ENCODE measurements at regions not wholly inside any gene's neighbourhood (a gene's known extent, or its start where the extent isn't known, plus 50 kb on each side); places are given as distances from the start of the nearest gene placed in this dataset.

DNA sequence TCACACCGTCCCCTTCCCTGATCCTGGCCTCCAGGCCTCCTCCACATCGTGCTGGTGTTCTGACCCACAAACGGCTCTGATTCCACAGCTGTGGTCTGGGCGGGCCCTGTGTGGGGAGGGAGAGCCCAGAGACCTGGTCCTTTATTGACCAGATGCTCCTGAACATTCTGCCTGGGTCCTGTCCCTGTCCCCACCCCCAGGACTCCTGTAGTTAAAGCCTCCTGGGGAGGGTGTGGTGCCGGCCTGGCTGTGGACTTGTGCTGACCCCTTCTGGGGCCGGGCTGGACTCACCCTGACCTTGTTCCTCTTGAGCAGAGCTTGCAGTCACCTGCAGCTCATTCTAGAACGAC is 128.7 kb downstream of the CTTN start:
- POLR2A ChIA-PET, result no interaction called here
- 92% methylated on average over 6 of the region's 7 CpGs for WGBS (ENCODE audit: insufficient coverage)
- H3K4me3 ChIP-seq (ENCODE audit: control insufficient read depth in 1 of 7, extremely low read depth in 1 of 7, insufficient read depth in 4 of 7, low read depth in 2 of 7, low read length in 6 of 7), result no peak overlapping the region

DNA sequence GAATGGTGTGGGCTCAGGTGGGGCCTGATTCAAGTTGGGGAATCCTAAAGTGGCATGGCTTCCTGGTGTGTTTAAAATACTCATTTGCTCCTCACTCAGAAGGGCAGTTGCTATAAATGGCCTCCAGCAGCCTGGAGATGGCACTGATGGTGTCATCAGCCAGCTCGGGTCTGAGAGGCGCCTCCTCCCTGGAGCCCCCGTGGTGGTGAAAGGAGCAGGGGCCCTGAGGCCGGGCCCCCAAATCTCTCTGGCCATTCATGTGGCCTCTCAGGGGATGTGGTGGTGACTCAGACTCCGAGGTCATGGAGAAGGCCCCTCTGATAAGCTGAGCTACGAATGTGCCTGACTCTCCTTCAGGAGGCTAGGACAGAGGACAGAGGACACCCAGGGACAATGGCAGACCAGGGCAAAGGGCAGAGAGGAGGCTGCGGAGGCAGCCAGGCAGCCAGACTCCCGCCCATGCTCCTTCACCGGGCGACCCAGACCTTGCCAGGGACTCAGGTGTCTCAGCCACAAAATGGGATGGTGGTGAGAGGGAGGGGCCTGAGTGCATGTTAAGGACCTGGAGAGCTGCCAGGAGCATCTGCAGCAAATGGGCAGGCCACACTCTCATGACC is 129.2 kb downstream of the CTTN start:
- CTCF ChIA-PET, result no interaction called here
- no peak for DNase-seq
- Histone ChIP-seq H3K36me3 (ENCODE audit: control insufficient read depth in 4 of 4, insufficient read depth in 4 of 4, low read length in 3 of 4) (no peaks in the 10 kb centered on the region), H3K4me3 (ENCODE audit: control insufficient read depth in 1 of 7, extremely low read depth in 1 of 7, insufficient read depth in 4 of 7, low read depth in 2 of 7, low read length in 6 of 7) (no peak overlapping the region), H3K9me3 (ENCODE audit: control extremely low read depth in 1 of 5, control insufficient read depth in 4 of 5, insufficient read depth in 2 of 5, low read depth in 1 of 5, low read length in 4 of 5) (no peaks in the 10 kb centered on the region), H3K27me3 (replicated peaks in 2 of 5; ENCODE audit: control insufficient read depth in 4 of 5, insufficient read depth in 5 of 5, low read length in 4 of 5) (peaks cover 0 to 3% (median 0%) of the 10 kb centered on the region in 5 experiments), H3K27ac (ENCODE audit: insufficient read depth in 1 of 2, low read depth in 1 of 2, low read length in 2 of 2, poor library complexity in 1 of 2, severe bottlenecking in 2 of 2) (no peak overlapping the region), H3K4me1 (ENCODE audit: control extremely low read depth in 1 of 4, control insufficient read depth in 4 of 4, insufficient read depth in 4 of 4, low read length in 3 of 4) (peaks cover 0 to 7% (median 3%) of the 10 kb centered on the region in 4 experiments)
- POLR2A ChIA-PET, result no interaction called here
- 92% methylated on average over 10 of the region's 10 CpGs for WGBS (ENCODE audit: insufficient coverage)

More for the DNA sequence above, 128.7 kb downstream of the CTTN start:
- Histone ChIP-seq H3K4me1 (ENCODE audit: control extremely low read depth in 1 of 4, control insufficient read depth in 4 of 4, insufficient read depth in 4 of 4, low read length in 3 of 4) (peaks cover 0 to 11% (median 3%) of the 10 kb centered on the region in 4 experiments), H3K27me3 (replicated peaks in 2 of 5; ENCODE audit: control insufficient read depth in 4 of 5, insufficient read depth in 5 of 5, low read length in 4 of 5) (peaks cover 0 to 4% (median 0%) of the 10 kb centered on the region in 5 experiments), H3K27ac (ENCODE audit: insufficient read depth in 1 of 2, low read depth in 1 of 2, low read length in 2 of 2, poor library complexity in 1 of 2, severe bottlenecking in 2 of 2) (no peak overlapping the region), H3K9me3 (ENCODE audit: control extremely low read depth in 1 of 5, control insufficient read depth in 4 of 5, insufficient read depth in 2 of 5, low read depth in 1 of 5, low read length in 4 of 5) (no peaks in the 10 kb centered on the region), H3K36me3 (ENCODE audit: control insufficient read depth in 4 of 4, insufficient read depth in 4 of 4, low read length in 3 of 4) (no peaks in the 10 kb centered on the region)
- CTCF ChIA-PET, result no interaction called here
- no peak for DNase-seq

- 88% methylated on average over 32 of the region's 33 CpGs for WGBS (ENCODE audit: insufficient coverage)
- peaks cover 0 to 3% (median 0%) of the 10 kb centered on the region in 5 experiments for H3K27me3 ChIP-seq (replicated peaks in 2 of 5; ENCODE audit: control insufficient read depth in 4 of 5, insufficient read depth in 5 of 5, low read length in 4 of 5)
- no peak for DNase-seq
- no peak overlapping the region for H3K27ac ChIP-seq (ENCODE audit: insufficient read depth in 1 of 2, low read depth in 1 of 2, low read length in 2 of 2, poor library complexity in 1 of 2, severe bottlenecking in 2 of 2)
- H3K9me3 ChIP-seq (ENCODE audit: control extremely low read depth in 1 of 5, control insufficient read depth in 4 of 5, insufficient read depth in 2 of 5, low read depth in 1 of 5, low read length in 4 of 5), result no peaks in the 10 kb centered on the region
- H3K36me3 ChIP-seq (ENCODE audit: control insufficient read depth in 4 of 4, insufficient read depth in 4 of 4, low read length in 3 of 4), result no peaks in the 10 kb centered on the region
- ChIA-PET POLR2A (no interaction called here), CTCF (no interaction called here)
- H3K4me3 ChIP-seq (ENCODE audit: control insufficient read depth in 1 of 7, extremely low read depth in 1 of 7, insufficient read depth in 4 of 7, low read depth in 2 of 7, low read length in 6 of 7), result no peak overlapping the region
- peaks cover 0 to under 1% (median under 1%) of the 10 kb centered on the region in 4 experiments for H3K4me1 ChIP-seq (ENCODE audit: control extremely low read depth in 1 of 4, control insufficient read depth in 4 of 4, insufficient read depth in 4 of 4, low read length in 3 of 4)
Observed at GRCh38 chr11:70528046-70528793, 129.9 kb downstream of the CTTN start.

- 94% methylated on average over 18 of the region's 18 CpGs for WGBS (ENCODE audit: insufficient coverage)
- no peak overlapping the region for H3K27ac ChIP-seq (ENCODE audit: insufficient read depth in 1 of 2, low read depth in 1 of 2, low read length in 2 of 2, poor library complexity in 1 of 2, severe bottlenecking in 2 of 2)
- POLR2A ChIA-PET, result no interaction called here
- H3K9me3 ChIP-seq (ENCODE audit: control extremely low read depth in 1 of 5, control insufficient read depth in 4 of 5, insufficient read depth in 2 of 5, low read depth in 1 of 5, low read length in 4 of 5), result peaks cover 0 to 3% (median 0%) of the 10 kb centered on the region in 5 experiments
- peaks cover 0 to 3% (median 0%) of the 10 kb centered on the region in 5 experiments for H3K27me3 ChIP-seq (replicated peaks in 2 of 5; ENCODE audit: control insufficient read depth in 4 of 5, insufficient read depth in 5 of 5, low read length in 4 of 5)
- no peaks in the 10 kb centered on the region for H3K36me3 ChIP-seq (ENCODE audit: control insufficient read depth in 4 of 4, insufficient read depth in 4 of 4, low read length in 3 of 4)
- no peaks in the 10 kb centered on the region for H3K4me1 ChIP-seq (ENCODE audit: control extremely low read depth in 1 of 4, control insufficient read depth in 4 of 4, insufficient read depth in 4 of 4, low read length in 3 of 4)
- no peak overlapping the region for H3K4me3 ChIP-seq (ENCODE audit: control insufficient read depth in 1 of 7, extremely low read depth in 1 of 7, insufficient read depth in 4 of 7, low read depth in 2 of 7, low read length in 6 of 7)
- no peak for DNase-seq
- CTCF ChIA-PET, result no interaction called here
Observed at GRCh38 chr11:70528794-70529580, 130.7 kb downstream of the CTTN start.

DNA sequence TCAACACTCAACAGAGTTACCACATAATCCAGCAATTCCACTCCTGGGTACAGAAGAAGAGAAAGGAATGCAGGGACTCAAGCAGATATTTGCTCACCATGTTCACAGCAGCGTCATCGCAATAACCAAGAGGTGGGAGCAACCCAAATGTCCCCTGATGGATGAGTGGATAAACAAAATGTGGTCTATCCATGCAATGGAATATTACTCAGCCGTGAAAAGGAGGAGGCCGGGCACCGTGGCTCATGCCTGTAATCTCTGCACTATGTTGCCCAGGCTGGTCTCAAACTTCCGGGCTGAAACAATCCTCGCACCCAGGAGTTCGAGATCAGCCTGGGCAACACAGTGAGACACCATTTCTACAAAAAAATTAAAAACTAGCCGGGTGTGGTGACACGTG is 131.7 kb downstream of the CTTN start:
- Histone ChIP-seq H3K36me3 (ENCODE audit: control insufficient read depth in 4 of 4, insufficient read depth in 4 of 4, low read length in 3 of 4) (no peaks in the 10 kb centered on the region), H3K27me3 (replicated peaks in 2 of 5; ENCODE audit: control insufficient read depth in 4 of 5, insufficient read depth in 5 of 5, low read length in 4 of 5) (no peaks in the 10 kb centered on the region), H3K4me3 (ENCODE audit: control insufficient read depth in 1 of 7, extremely low read depth in 1 of 7, insufficient read depth in 4 of 7, low read depth in 2 of 7, low read length in 6 of 7) (no peak overlapping the region), H3K9me3 (ENCODE audit: control extremely low read depth in 1 of 5, control insufficient read depth in 4 of 5, insufficient read depth in 2 of 5, low read depth in 1 of 5, low read length in 4 of 5) (peaks cover 0 to 10% (median 0%) of the 10 kb centered on the region in 5 experiments), H3K4me1 (ENCODE audit: control extremely low read depth in 1 of 4, control insufficient read depth in 4 of 4, insufficient read depth in 4 of 4, low read length in 3 of 4) (no peaks in the 10 kb centered on the region), H3K27ac (ENCODE audit: insufficient read depth in 1 of 2, low read depth in 1 of 2, low read length in 2 of 2, poor library complexity in 1 of 2, severe bottlenecking in 2 of 2) (no peak overlapping the region)
- WGBS (ENCODE audit: insufficient coverage), result 91% methylated on average over 8 of the region's 10 CpGs
- CTCF ChIA-PET, result no interaction called here
- no peak for DNase-seq
- POLR2A ChIA-PET, result no interaction called here

DNA sequence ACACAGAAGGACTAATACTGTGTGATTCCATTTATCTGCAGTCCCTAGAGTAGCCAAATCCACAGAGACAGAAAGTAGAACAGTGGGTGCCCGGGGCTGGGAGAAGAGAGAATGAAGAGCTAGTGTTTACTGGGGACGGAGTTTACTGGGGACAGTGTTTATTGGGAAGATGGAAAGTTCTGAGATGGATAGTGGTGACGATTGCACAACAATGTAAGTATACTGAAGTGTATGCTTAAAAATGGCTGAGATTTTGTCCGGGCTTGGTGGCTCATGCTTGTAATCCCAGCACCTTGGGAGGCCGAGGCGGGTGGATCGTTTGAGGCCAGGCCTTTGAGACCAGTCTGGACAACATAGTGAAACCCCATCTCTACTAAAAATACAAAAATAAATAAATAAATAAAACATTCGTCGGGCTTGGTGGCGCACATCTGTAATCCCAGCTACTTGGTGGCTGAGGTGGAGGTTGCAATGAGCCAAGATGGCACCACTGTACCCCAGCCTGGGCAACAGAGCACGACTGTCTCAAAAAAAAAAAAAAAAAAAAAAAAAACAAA is 132.4 kb downstream of the CTTN start:
- DNase-seq, result no peak
- H3K9me3 ChIP-seq (ENCODE audit: control extremely low read depth in 1 of 5, control insufficient read depth in 4 of 5, insufficient read depth in 2 of 5, low read depth in 1 of 5, low read length in 4 of 5), result peaks cover 0 to 10% (median 0%) of the 10 kb centered on the region in 5 experiments
- POLR2A ChIA-PET, result no interaction called here
- CTCF ChIA-PET, result no interaction called here
- no peaks in the 10 kb centered on the region for H3K27me3 ChIP-seq (replicated peaks in 2 of 5; ENCODE audit: control insufficient read depth in 4 of 5, insufficient read depth in 5 of 5, low read length in 4 of 5)
- H3K4me3 ChIP-seq (ENCODE audit: control insufficient read depth in 1 of 7, extremely low read depth in 1 of 7, insufficient read depth in 4 of 7, low read depth in 2 of 7, low read length in 6 of 7), result no peak overlapping the region
- no peaks in the 10 kb centered on the region for H3K4me1 ChIP-seq (ENCODE audit: control extremely low read depth in 1 of 4, control insufficient read depth in 4 of 4, insufficient read depth in 4 of 4, low read length in 3 of 4)
- no peak overlapping the region for H3K27ac ChIP-seq (ENCODE audit: insufficient read depth in 1 of 2, low read depth in 1 of 2, low read length in 2 of 2, poor library complexity in 1 of 2, severe bottlenecking in 2 of 2)
- WGBS (ENCODE audit: insufficient coverage), result 100% methylated on average over 2 of the region's 11 CpGs
- no peaks in the 10 kb centered on the region for H3K36me3 ChIP-seq (ENCODE audit: control insufficient read depth in 4 of 4, insufficient read depth in 4 of 4, low read length in 3 of 4)
